BLaER1 treated with 17β-estradiol and CSF1 and Interleukin-3, amounts not matched to agents 10 nM and 100 nM (cell line): ENCODE measurements at regions not wholly inside any gene's neighbourhood (a gene's known extent, or its start where the extent isn't known, plus 50 kb on each side); places are given as distances from the start of the nearest gene placed in this dataset.
A peak's percentile ranks its signal among the peaks of the same experiment; 100 is the strongest.

ENCODE experiments used
- H3K27ac ChIP-seq, 11 experiments: shearing (Covaris generic); formaldehyde crosslinking; 2 replicates each; pipeline ENCODE4 v1.8.1; 2022
- H3K27me3 ChIP-seq, 11 experiments: shearing (Covaris generic); formaldehyde crosslinking; 2 replicates each; pipeline ENCODE4 v1.8.1; 2022
- H3K36me3 ChIP-seq, 11 experiments: shearing (Covaris generic); formaldehyde crosslinking; 2 replicates each; pipeline ENCODE4 v1.8.1; 2022
- H3K4me1 ChIP-seq, 10 experiments: shearing (Covaris generic); formaldehyde crosslinking; 2 replicates each; pipeline ENCODE4 v1.8.1; 2022
- H3K4me2 ChIP-seq, 11 experiments: shearing (Covaris generic); formaldehyde crosslinking; 2 replicates each; pipeline ENCODE4 v1.8.1; 2022
- H3K4me3 ChIP-seq, 10 experiments: shearing (Covaris generic); formaldehyde crosslinking; 2 replicates each; pipeline ENCODE4 v1.8.1; 2022
- H3K9ac ChIP-seq, 11 experiments: shearing (Covaris generic); formaldehyde crosslinking; 2 replicates each; pipeline ENCODE4 v1.8.1; 2022
- H3K9me3 ChIP-seq, 11 experiments: shearing (Covaris generic); formaldehyde crosslinking; replicated peaks in 1 of 11; 2 replicates each; pipeline ENCODE4 v1.8.1; 2022
- H4K20me1 ChIP-seq, 11 experiments: shearing (Covaris generic); formaldehyde crosslinking; 2 replicates each; pipeline ENCODE4 v1.8.1; 2022
- Cebpa-rat ChIP-seq, 11 experiments: shearing (Covaris generic); IDR thresholded peaks; 2 replicates each; pipeline ENCODE4 v1.8.1; 2022

- peaks cover 0 to 37% (median 11%) of the 10 kb centered on the region in 10 experiments; a peak in 10 of 20 replicates for H3K4me1 ChIP-seq
- peaks cover 52 to 86% (median 63%) of the 10 kb centered on the region in 11 experiments for H3K9me3 ChIP-seq
- no peak overlapping the region for H3K4me2 ChIP-seq
- H3K27me3 ChIP-seq, result no peaks in the 10 kb centered on the region
- H3K27ac ChIP-seq, result no peak overlapping the region
- no peak overlapping the region for H3K9ac ChIP-seq
- no peak overlapping the region for H3K4me3 ChIP-seq
- H4K20me1 ChIP-seq, result no peaks in the 10 kb centered on the region
- no peak for TF ChIP-seq Cebpa-rat (IDR thresholded peaks at IDR 0.05)
- peaks cover 0 to 11% (median 0%) of the 10 kb centered on the region in 11 experiments; a peak in 6 of 22 replicates for H3K36me3 ChIP-seq
Observed at GRCh38 chr15:75140080-75140879, 61.4 kb upstream of the C15orf39 start.

DNA sequence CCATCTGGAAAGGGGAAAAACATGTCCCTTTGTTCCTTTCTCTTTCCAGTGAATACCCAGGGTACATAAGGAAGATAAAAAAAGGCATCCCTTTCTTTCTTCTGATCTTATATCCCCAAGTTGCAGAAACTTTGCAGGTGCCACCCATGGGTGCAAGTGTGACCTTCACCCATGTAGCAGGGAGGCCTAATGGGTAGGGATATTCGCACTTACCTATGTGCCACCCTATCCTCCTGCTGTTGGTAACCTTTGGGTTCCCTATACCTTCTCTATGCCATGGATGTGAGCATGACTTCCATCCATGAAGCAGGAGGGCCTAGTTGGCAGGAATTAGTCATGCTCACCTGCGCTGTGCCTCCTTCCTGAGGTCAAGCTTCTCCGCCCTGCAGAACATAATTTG lies 59.2 kb upstream of the C15orf39 start:
- H3K9ac ChIP-seq, result no peak overlapping the region
- H4K20me1 ChIP-seq, result no peaks in the 10 kb centered on the region
- no peaks in the 10 kb centered on the region for H3K27me3 ChIP-seq
- peak overlapping the region in 3 of 10 experiments; percentile 12 to 21 (median 19); a peak in 5 of 20 replicates for H3K4me3 ChIP-seq
- no peak overlapping the region for H3K4me2 ChIP-seq
- peaks cover 0 to 15% (median 3%) of the 10 kb centered on the region in 10 experiments; a peak in 9 of 20 replicates for H3K4me1 ChIP-seq
- H3K9me3 ChIP-seq, result peaks cover 75 to 98% (median 86%) of the 10 kb centered on the region in 11 experiments
- TF ChIP-seq Cebpa-rat (IDR thresholded peaks at IDR 0.05), result no peak
- no peak overlapping the region for H3K27ac ChIP-seq
- H3K36me3 ChIP-seq, result peaks cover 0 to 16% (median 0%) of the 10 kb centered on the region in 11 experiments; a peak in 6 of 22 replicates

DNA sequence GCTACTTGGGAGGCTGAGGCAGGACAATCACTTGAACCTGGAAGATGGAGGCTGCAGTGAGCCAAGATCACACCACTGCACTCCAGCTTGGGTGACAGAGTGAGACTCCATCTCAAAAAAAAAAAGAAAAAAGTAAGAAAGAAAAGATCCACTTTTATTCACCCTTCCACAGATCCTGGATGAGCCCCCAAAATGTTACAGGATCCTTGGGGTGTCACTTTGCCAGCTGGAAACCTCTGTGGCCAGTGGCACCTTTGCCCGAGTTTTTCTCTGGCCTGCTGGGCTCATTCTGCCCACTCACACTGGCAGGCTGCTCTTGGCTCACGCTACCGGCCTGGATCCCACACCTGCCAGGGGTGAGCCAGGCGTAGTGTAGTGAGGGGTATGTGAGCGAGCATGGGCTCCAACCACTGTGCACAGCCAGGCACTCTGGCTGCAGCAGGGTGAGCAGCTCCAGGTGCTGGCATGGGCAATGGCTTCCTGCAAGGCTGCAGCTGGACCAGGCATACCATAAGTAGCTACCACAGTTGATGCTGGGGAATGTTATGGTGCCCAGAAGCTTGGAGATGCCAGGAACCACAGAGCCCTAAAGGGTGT lies 57.8 kb upstream of the C15orf39 start:
- no peak overlapping the region for H3K27ac ChIP-seq
- no peak for TF ChIP-seq Cebpa-rat (IDR thresholded peaks at IDR 0.05)
- peaks cover 88 to 100% (median 99%) of the 10 kb centered on the region in 11 experiments for H3K9me3 ChIP-seq
- H3K4me2 ChIP-seq, result no peak overlapping the region
- H3K4me3 ChIP-seq, result peak overlapping the region in 4 of 10 experiments; percentile 22 to 50 (median 24); a peak in 5 of 20 replicates
- peaks cover 0 to 2% (median 0%) of the 10 kb centered on the region in 10 experiments; a peak in 2 of 20 replicates for H3K4me1 ChIP-seq
- no peaks in the 10 kb centered on the region for H4K20me1 ChIP-seq
- H3K27me3 ChIP-seq, result no peaks in the 10 kb centered on the region
- H3K9ac ChIP-seq, result no peak overlapping the region
- H3K36me3 ChIP-seq, result peaks cover 0 to 16% (median 0%) of the 10 kb centered on the region in 11 experiments; a peak in 6 of 22 replicates

GRCh38 chr15:75145027-75145841 lies 56.4 kb upstream of the C15orf39 start:
- H3K4me1 ChIP-seq, result peaks cover 0 to 8% (median 7%) of the 10 kb centered on the region in 10 experiments; a peak in 12 of 20 replicates
- H3K27me3 ChIP-seq, result no peaks in the 10 kb centered on the region
- H4K20me1 ChIP-seq, result no peaks in the 10 kb centered on the region
- H3K36me3 ChIP-seq, result peaks cover 0 to 16% (median 0%) of the 10 kb centered on the region in 11 experiments; a peak in 6 of 22 replicates
- no peak overlapping the region for H3K27ac ChIP-seq
- no peak overlapping the region for H3K4me2 ChIP-seq
- TF ChIP-seq Cebpa-rat (IDR thresholded peaks at IDR 0.05), result no peak
- H3K9me3 ChIP-seq, result peaks cover 91 to 100% (median 99%) of the 10 kb centered on the region in 11 experiments
- H3K4me3 ChIP-seq, result peak overlapping the region in 4 of 10 experiments; percentile 20 to 35 (median 21); a peak in 1 of 20 replicates
- no peak overlapping the region for H3K9ac ChIP-seq

GRCh38 chr15:75148280-75148679 lies 53.4 kb upstream of the C15orf39 start:
- H3K4me2 ChIP-seq, result no peak overlapping the region
- H3K4me1 ChIP-seq, result peaks cover 10 to 37% (median 27%) of the 10 kb centered on the region in 10 experiments
- no peak overlapping the region for H3K27ac ChIP-seq
- H3K9ac ChIP-seq, result no peak overlapping the region
- no peak overlapping the region for H3K4me3 ChIP-seq
- TF ChIP-seq Cebpa-rat (IDR thresholded peaks at IDR 0.05), result no peak
- no peaks in the 10 kb centered on the region for H4K20me1 ChIP-seq
- H3K27me3 ChIP-seq, result no peaks in the 10 kb centered on the region
- peaks cover 60 to 94% (median 71%) of the 10 kb centered on the region in 11 experiments for H3K9me3 ChIP-seq
- peaks cover 0 to 14% (median 0%) of the 10 kb centered on the region in 11 experiments; a peak in 5 of 22 replicates for H3K36me3 ChIP-seq

GRCh38 chr15:75149867-75150709 lies 51.6 kb upstream of the C15orf39 start:
- peaks cover 0 to 7% (median 0%) of the 10 kb centered on the region in 11 experiments; a peak in 1 of 22 replicates for H3K36me3 ChIP-seq
- no peak for TF ChIP-seq Cebpa-rat (IDR thresholded peaks at IDR 0.05)
- no peak overlapping the region for H3K27ac ChIP-seq
- H3K27me3 ChIP-seq, result no peaks in the 10 kb centered on the region
- no peak overlapping the region for H3K4me3 ChIP-seq
- peaks cover 27 to 55% (median 45%) of the 10 kb centered on the region in 10 experiments for H3K4me1 ChIP-seq
- H3K9me3 ChIP-seq, result peaks cover 42 to 76% (median 53%) of the 10 kb centered on the region in 11 experiments
- H4K20me1 ChIP-seq, result no peaks in the 10 kb centered on the region
- no peak overlapping the region for H3K9ac ChIP-seq
- H3K4me2 ChIP-seq, result peak overlapping the region in 7 of 11 experiments; percentile 16 to 55 (median 40); a peak in 13 of 22 replicates

GRCh38 chr15:75151214-75152128 lies 50.2 kb upstream of the C15orf39 start:
- H3K27ac ChIP-seq, result peak overlapping the region in 7 of 11 experiments; percentile 17 to 89 (median 79); a peak in 12 of 22 replicates
- H3K4me3 ChIP-seq, result no peak overlapping the region
- no peaks in the 10 kb centered on the region for H4K20me1 ChIP-seq
- peak overlapping the region in 1 of 11 experiments; percentile 7; a peak in 2 of 22 replicates for H3K9ac ChIP-seq
- H3K4me1 ChIP-seq, result peaks cover 40 to 69% (median 59%) of the 10 kb centered on the region in 10 experiments
- no peaks in the 10 kb centered on the region for H3K36me3 ChIP-seq
- peak overlapping the region in 7 of 11 experiments; percentile 82 to 96 (median 91); a peak in 12 of 22 replicates for H3K4me2 ChIP-seq
- H3K27me3 ChIP-seq, result no peaks in the 10 kb centered on the region
- no peak for TF ChIP-seq Cebpa-rat (IDR thresholded peaks at IDR 0.05)
- H3K9me3 ChIP-seq, result peaks cover 28 to 62% (median 40%) of the 10 kb centered on the region in 11 experiments
